Transverse colon (tissue), 4 donors: ENCODE measurements at regions not wholly inside any gene's neighbourhood (a gene's known extent, or its start where the extent isn't known, plus 50 kb on each side); places are given as distances from the start of the nearest gene placed in this dataset.

Experiments
- DNase-seq: peaks from one replicate; pipeline ENCODE4 v3.0.0-alpha.2; 2019
- H3K27ac ChIP-seq, 4 donors: fragments of 200-600 bp; sonication (generic); 2 replicates each; pipeline ENCODE4 v1.5.1; 2016 to 2018; ENCODE audit warnings: inconsistent platforms in 4 of 4
- H3K27me3 ChIP-seq: fragments of 200-600 bp; sonication (generic); 2 replicates; pipeline ENCODE4 v1.5.1; 2017; ENCODE audit warnings: inconsistent platforms
- H3K36me3 ChIP-seq, 4 donors: fragments of 200-600 bp; sonication (generic); 2 replicates each; pipeline ENCODE4 v1.5.1; 2017 to 2019; ENCODE audit warnings: inconsistent platforms in 4 of 4
- H3K4me1 ChIP-seq, 4 donors: fragments of 200-600 bp; sonication (generic); 2 replicates each; pipeline ENCODE4 v1.5.1; 2017 to 2020; ENCODE audit warnings: inconsistent platforms in 4 of 4
- H3K4me3 ChIP-seq, 4 donors: fragments of 200-600 bp; sonication (generic); 1 replicate in 1 of 4; 2 replicates in 3 of 4; pipeline versions ENCODE4 v1.5.1 to v1.6.1; 2017 to 2019; ENCODE audit warnings: inconsistent platforms in 4 of 4
- H3K9me3 ChIP-seq, 2 donors: fragments of 200-600 bp; sonication (generic); 2 replicates each; pipeline ENCODE4 v1.5.1; 2017 to 2019; ENCODE audit warnings: inconsistent platforms in 2 of 2
- CTCF ChIP-seq, 5 experiments: fragments of 200-600 bp in 3 of 5; fragments of 450-650 bp in 2 of 5; sonication (generic) in 3 of 5; IDR thresholded peaks; 1 replicate in 2 of 5; 2 replicates in 3 of 5; pipeline ENCODE4 v1.5.1; 2016 to 2017; ENCODE audit warnings: antibody characterized with exemption in 5 of 5, inconsistent platforms in 3 of 5, mild to moderate bottlenecking in 2 of 5, moderate library complexity in 1 of 5
- EP300 ChIP-seq: sonication (generic); formaldehyde crosslinking; IDR thresholded peaks from one replicate; pipeline ENCODE4 v1.6.1; 2017; ENCODE audit warnings: antibody characterized with exemption, low read depth
- POLR2A ChIP-seq: fragments of 450-650 bp; IDR thresholded peaks from one replicate; pipeline ENCODE4 v1.6.1; 2016; ENCODE audit warnings: antibody characterized with exemption, mild to moderate bottlenecking, moderate library complexity
- POLR2AphosphoS5 ChIP-seq, 3 donors: sonication (generic); formaldehyde crosslinking; IDR thresholded peaks; one replicate each; pipeline ENCODE4 v1.6.1; 2016; ENCODE audit warnings: antibody characterized with exemption in 3 of 3
- WGBS, 2 donors: methylation state at CpG; one replicate each; pipeline ENCODE4 v1.1.5; 2018; ENCODE audit warnings: low coverage in 1 of 2; 5-methylcytosine and 5-hydroxymethylcytosine counted together
- in situ Hi-C, 4 donors: fragments of 200-750 bp; cut with MboI; loops; one replicate each; pipeline versions ENCODE4 v1.15.0 to v1.15.1; 2017; ENCODE audit warnings: low sequenced_read_pairs in 3 of 4, low pct_ligation_motif_present in 1 of 4, low pct_unique_long_range_greater_than_20kb in 1 of 4
- intact Hi-C: fragments of 100-400 bp; cut with DNase I; formaldehyde crosslinking; loops from one replicate; pipeline ENCODE4 v1.15.1; 2023; ENCODE audit warnings: low total_unique reads

GRCh38 chr3:82030916-82031315 is 269.5 kb upstream of the GBE1 start:
- H3K4me3 ChIP-seq, result no peak overlapping the region
- H3K36me3 ChIP-seq, result no peaks in the 10 kb centered on the region
- in situ Hi-C loops, result no loop called here
- H3K27me3 ChIP-seq, result no peaks in the 10 kb centered on the region
- intact Hi-C loops, result no loop called here
- H3K9me3 ChIP-seq, result no peaks in the 10 kb centered on the region
- H3K4me1 ChIP-seq, result no peaks in the 10 kb centered on the region
- TF ChIP-seq EP300 (no peak), CTCF (IDR thresholded peaks at IDR 0.05) (no peak), POLR2A (no peak), POLR2AphosphoS5 (IDR thresholded peaks at IDR 0.05) (no peak)
- DNase-seq, result no peak
- 72 to 80% methylated on average over 5 of the region's 5 CpGs for WGBS, 2 donors
- H3K27ac ChIP-seq, result no peak overlapping the region

GRCh38 chr3:82022836-82023235 is 261.4 kb upstream of the GBE1 start:
- H3K4me1 ChIP-seq, result no peaks in the 10 kb centered on the region
- DNase-seq, result no peak
- no peak for TF ChIP-seq POLR2A
- no peak for TF ChIP-seq POLR2AphosphoS5 (IDR thresholded peaks at IDR 0.05)
- no peak for TF ChIP-seq CTCF (IDR thresholded peaks at IDR 0.05)
- no peak for TF ChIP-seq EP300
- no peaks in the 10 kb centered on the region for H3K27me3 ChIP-seq
- in situ Hi-C loops (no loop called here), intact Hi-C loops (no loop called here)
- no peak overlapping the region for H3K27ac ChIP-seq
- H3K4me3 ChIP-seq, result no peak overlapping the region
- H3K9me3 ChIP-seq, result no peaks in the 10 kb centered on the region
- no peaks in the 10 kb centered on the region for H3K36me3 ChIP-seq
- 73 to 81% methylated on average over 3 of the region's 3 CpGs for WGBS, 2 donors

- no peak overlapping the region for H3K4me3 ChIP-seq
- no peak for DNase-seq
- no peaks in the 10 kb centered on the region for H3K36me3 ChIP-seq
- TF ChIP-seq CTCF (IDR thresholded peaks at IDR 0.05) (no peak), EP300 (no peak), POLR2A (no peak), POLR2AphosphoS5 (IDR thresholded peaks at IDR 0.05) (no peak)
- H3K27me3 ChIP-seq, result no peaks in the 10 kb centered on the region
- in situ Hi-C loops (no loop called here), intact Hi-C loops (no loop called here)
- H3K27ac ChIP-seq, result no peak overlapping the region
- no peaks in the 10 kb centered on the region for H3K9me3 ChIP-seq
- no peaks in the 10 kb centered on the region for H3K4me1 ChIP-seq
- 62 to 67% methylated on average over 3 of the region's 3 CpGs for WGBS, 2 donors
These were observed 258.8 kb upstream of the GBE1 start for GRCh38 chr3:82020282-82020681.

- no peak overlapping the region for H3K27ac ChIP-seq
- no peaks in the 10 kb centered on the region for H3K27me3 ChIP-seq
- no peaks in the 10 kb centered on the region for H3K36me3 ChIP-seq
- intact Hi-C loops, result no loop called here
- 45% methylated on average over 1 of the region's 1 CpG; no CpG with 5 or more reads in 1 of the 2 donors for WGBS, 2 donors
- no peaks in the 10 kb centered on the region for H3K4me1 ChIP-seq
- no peaks in the 10 kb centered on the region for H3K9me3 ChIP-seq
- in situ Hi-C loops, result no loop called here
- DNase-seq, result no peak
- TF ChIP-seq POLR2A (no peak), CTCF (IDR thresholded peaks at IDR 0.05) (no peak), POLR2AphosphoS5 (IDR thresholded peaks at IDR 0.05) (no peak), EP300 (no peak)
- no peak overlapping the region for H3K4me3 ChIP-seq
These were observed 253.8 kb upstream of the GBE1 start for GRCh38 chr3:82015241-82015640.
